HUES6 (cell line): ENCODE measurements at regions not wholly inside any gene's neighbourhood (a gene's known extent, or its start where the extent isn't known, plus 50 kb on each side); places are given as distances from the start of the nearest gene placed in this dataset.

Experiments
- H3K27ac ChIP-seq: 2 replicates; pipeline ENCODE4 v1.7.0; 2013; ENCODE audit warnings: low read depth, mild to moderate bottlenecking, low read length, inconsistent platforms
- H3K27me3 ChIP-seq: 2 replicates; pipeline ENCODE4 v1.6.1; 2013; ENCODE audit warnings: low read length; ENCODE audit not compliant: control insufficient read depth, insufficient read depth
- H3K36me3 ChIP-seq: 2 replicates; pipeline ENCODE4 v1.6.1; 2013; ENCODE audit warnings: low read length; ENCODE audit not compliant: control insufficient read depth, insufficient read depth
- H3K4me1 ChIP-seq: 2 replicates; pipeline ENCODE4 v1.6.1; 2013; ENCODE audit warnings: low read length; ENCODE audit not compliant: control insufficient read depth, insufficient read depth
- H3K4me3 ChIP-seq: 2 replicates; pipeline ENCODE4 v1.5.1; 2013; ENCODE audit warnings: low read depth, low read length
- H3K9ac ChIP-seq: one replicate; pipeline ENCODE4 v1.6.1; 2013; ENCODE audit warnings: mild to moderate bottlenecking, low read length
- H3K9me3 ChIP-seq: 2 replicates; pipeline ENCODE4 v1.6.1; 2013; ENCODE audit warnings: low read depth, low read length; ENCODE audit not compliant: control insufficient read depth, insufficient read depth

- H3K4me1 ChIP-seq, result no peaks in the 10 kb centered on the region
- H3K36me3 ChIP-seq, result no peaks in the 10 kb centered on the region
- H3K4me3 ChIP-seq, result no peak overlapping the region
- H3K9me3 ChIP-seq, result no peaks in the 10 kb centered on the region
- H3K27ac ChIP-seq, result no peak overlapping the region
- H3K27me3 ChIP-seq, result no peaks in the 10 kb centered on the region
- no peak overlapping the region for H3K9ac ChIP-seq
Measured at GRCh38 chr2:136392897-136393505, 275.1 kb upstream of the CXCR4 start.

GRCh38 chr2:136389809-136390208, 271.9 kb upstream of the CXCR4 start:
- no peaks in the 10 kb centered on the region for H3K4me1 ChIP-seq
- no peak overlapping the region for H3K4me3 ChIP-seq
- H3K27ac ChIP-seq, result no peak overlapping the region

GRCh38 chr2:136386046-136386445, 268.1 kb upstream of the CXCR4 start:
- Histone ChIP-seq H3K4me1 (no peaks in the 10 kb centered on the region), H3K36me3 (no peaks in the 10 kb centered on the region), H3K4me3 (no peak overlapping the region), H3K27ac (no peak overlapping the region), H3K27me3 (no peaks in the 10 kb centered on the region), H3K9ac (no peak overlapping the region), H3K9me3 (no peaks in the 10 kb centered on the region)

More at GRCh38 chr2:136389809-136390208, 271.9 kb upstream of the CXCR4 start:
- Histone ChIP-seq H3K27me3 (no peaks in the 10 kb centered on the region), H3K36me3 (no peaks in the 10 kb centered on the region), H3K9ac (no peak overlapping the region), H3K9me3 (no peaks in the 10 kb centered on the region)

GRCh38 chr2:136384531-136385303, 266.8 kb upstream of the CXCR4 start:
- H3K4me1 ChIP-seq, result no peaks in the 10 kb centered on the region
- H3K9ac ChIP-seq, result no peak overlapping the region
- H3K27ac ChIP-seq, result no peak overlapping the region

GRCh38 chr2:136383167-136383566, 265.2 kb upstream of the CXCR4 start:
- H3K9ac ChIP-seq, result no peak overlapping the region
- no peak overlapping the region for H3K4me3 ChIP-seq
- no peaks in the 10 kb centered on the region for H3K27me3 ChIP-seq
- H3K9me3 ChIP-seq, result no peaks in the 10 kb centered on the region
- H3K36me3 ChIP-seq, result no peaks in the 10 kb centered on the region
- no peak overlapping the region for H3K27ac ChIP-seq
- no peaks in the 10 kb centered on the region for H3K4me1 ChIP-seq

More at GRCh38 chr2:136384531-136385303, 266.8 kb upstream of the CXCR4 start:
- no peaks in the 10 kb centered on the region for H3K36me3 ChIP-seq
- no peaks in the 10 kb centered on the region for H3K9me3 ChIP-seq
- H3K27me3 ChIP-seq, result no peaks in the 10 kb centered on the region
- no peak overlapping the region for H3K4me3 ChIP-seq

GRCh38 chr2:136381722-136382633, 264.0 kb upstream of the CXCR4 start:
- no peaks in the 10 kb centered on the region for H3K27me3 ChIP-seq
- H3K36me3 ChIP-seq, result no peaks in the 10 kb centered on the region
- H3K27ac ChIP-seq, result no peak overlapping the region
- H3K9ac ChIP-seq, result no peak overlapping the region
- no peaks in the 10 kb centered on the region for H3K4me1 ChIP-seq
- H3K9me3 ChIP-seq, result no peaks in the 10 kb centered on the region
- no peak overlapping the region for H3K4me3 ChIP-seq

- H3K4me1 ChIP-seq, result no peaks in the 10 kb centered on the region
- H3K9me3 ChIP-seq, result no peaks in the 10 kb centered on the region
- no peak overlapping the region for H3K9ac ChIP-seq
- H3K4me3 ChIP-seq, result no peak overlapping the region
- H3K27ac ChIP-seq, result no peak overlapping the region
- H3K36me3 ChIP-seq, result no peaks in the 10 kb centered on the region
- H3K27me3 ChIP-seq, result no peaks in the 10 kb centered on the region
Measured at GRCh38 chr2:136381245-136381644, 263.3 kb upstream of the CXCR4 start.

- no peak overlapping the region for H3K9ac ChIP-seq
- no peaks in the 10 kb centered on the region for H3K36me3 ChIP-seq
- H3K27me3 ChIP-seq, result no peaks in the 10 kb centered on the region
- H3K4me1 ChIP-seq, result no peaks in the 10 kb centered on the region
- H3K4me3 ChIP-seq, result no peak overlapping the region
- no peaks in the 10 kb centered on the region for H3K9me3 ChIP-seq
- no peak overlapping the region for H3K27ac ChIP-seq
Measured at GRCh38 chr2:136378712-136379595, 261.0 kb upstream of the CXCR4 start.

GRCh38 chr2:136377423-136378382, 259.8 kb upstream of the CXCR4 start:
- no peaks in the 10 kb centered on the region for H3K9me3 ChIP-seq
- H3K4me3 ChIP-seq, result no peak overlapping the region
- H3K4me1 ChIP-seq, result no peaks in the 10 kb centered on the region
- H3K36me3 ChIP-seq, result no peaks in the 10 kb centered on the region
- H3K27me3 ChIP-seq, result no peaks in the 10 kb centered on the region
- no peak overlapping the region for H3K27ac ChIP-seq
- no peak overlapping the region for H3K9ac ChIP-seq
